HG02610 (cell line): ENCODE measurements at regions not wholly inside any gene's neighbourhood (a gene's known extent, or its start where the extent isn't known, plus 50 kb on each side); places are given as distances from the start of the nearest gene placed in this dataset.
"Not testable (repeated sequence)": the region's sequence is repeated elsewhere in the genome, so short reads cannot be mapped to it uniquely, and the experiment has no call there.

Experiments used
- ATAC-seq: cut with Tn5 transposase; IDR thresholded peaks from one replicate; pipeline ENCODE4 v1.9.1; 2021; ENCODE audit warnings: mild to moderate bottlenecking, moderate library complexity; ENCODE audit not compliant: unreplicated experiment

- no peak for ATAC-seq
Observed at GRCh38 chr12:79993106-79993862, 58.4 kb upstream of the PPP1R12A start.

- no peak for ATAC-seq
Observed at GRCh38 chr12:79991586-79991985, 56.7 kb upstream of the PPP1R12A start.

DNA sequence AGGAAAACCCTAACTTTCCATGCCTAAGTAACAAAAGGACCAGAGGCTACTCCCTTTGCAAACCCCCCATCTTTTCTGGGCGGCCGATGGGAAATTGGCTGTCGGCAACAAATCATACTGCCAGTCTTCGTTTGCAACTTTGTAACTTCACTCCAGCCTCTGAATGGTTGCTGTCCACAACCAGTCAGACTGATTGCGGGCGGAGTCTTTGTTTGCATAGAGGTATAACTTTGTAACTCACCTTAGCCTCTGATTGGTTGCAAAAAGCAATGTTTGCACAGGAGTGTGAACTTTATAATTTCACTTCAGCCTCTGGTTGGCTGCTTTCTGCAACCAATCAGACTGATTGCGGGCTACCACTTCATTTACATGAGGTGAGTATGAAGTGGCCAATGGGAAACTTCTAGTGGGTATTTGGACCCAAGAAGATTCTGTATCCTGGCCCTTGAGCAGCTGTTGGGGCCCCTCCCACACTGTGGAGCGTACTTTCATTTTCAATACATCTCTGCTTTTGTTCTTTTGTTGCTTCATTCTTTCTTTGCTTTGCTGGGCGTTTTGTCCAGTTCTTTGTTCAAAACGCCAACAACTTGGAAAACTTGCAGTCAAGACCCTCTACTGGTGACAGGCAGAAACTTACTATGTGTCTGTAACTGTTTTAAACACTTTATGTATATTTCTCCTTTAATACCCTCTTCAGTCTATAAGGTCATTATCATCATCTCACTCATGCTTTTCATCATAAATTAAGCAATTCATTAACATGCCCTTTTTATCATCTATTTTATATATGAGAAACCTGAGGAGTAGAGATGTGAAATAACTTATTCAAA is 55.8 kb upstream of the PPP1R12A start:
- not testable (repeated sequence) for ATAC-seq

DNA sequence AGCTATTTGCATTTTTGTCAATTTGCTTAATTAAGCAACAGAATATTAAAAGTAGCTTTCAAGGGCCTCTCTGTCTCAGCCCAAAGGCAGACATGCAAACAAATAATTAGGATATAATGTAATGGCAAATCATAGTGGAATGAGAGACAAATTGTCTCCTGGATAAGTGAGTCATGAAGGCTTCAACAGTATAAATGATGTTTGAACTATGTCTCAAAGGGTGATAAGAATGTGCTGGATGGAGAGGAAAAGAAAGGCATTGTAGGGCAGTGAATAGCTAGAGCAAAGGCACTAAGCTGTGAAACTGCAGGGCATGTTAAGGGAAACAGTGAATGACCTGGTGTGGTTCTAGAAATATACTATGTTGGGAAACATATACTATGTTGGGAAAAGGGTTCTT is 53.5 kb upstream of the PPP1R12A start:
- no peak for ATAC-seq

DNA sequence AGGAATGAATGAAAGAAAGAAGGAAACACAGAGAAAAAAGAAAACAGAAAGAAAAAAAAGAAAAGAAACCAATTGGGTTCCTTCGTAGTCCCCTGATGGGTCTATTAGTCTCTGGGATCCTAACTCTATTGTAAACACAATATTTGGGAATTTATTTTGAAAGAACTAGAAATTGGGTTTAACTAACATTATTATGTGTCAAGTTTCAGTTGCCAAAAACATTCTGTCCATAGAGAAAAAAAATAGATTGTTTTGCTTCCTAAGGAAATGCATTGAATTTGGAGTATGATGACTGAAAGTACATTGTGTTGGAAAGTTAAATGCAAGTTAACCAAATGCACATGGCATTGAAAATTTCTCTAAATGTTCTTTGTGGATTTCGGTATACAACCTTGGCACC is 52.8 kb upstream of the PPP1R12A start:
- ATAC-seq, result no peak
